ENCODE measurements at regions not wholly inside any gene's neighbourhood (a gene's known extent, or its start where the extent isn't known, plus 50 kb on each side); places are given as distances from the start of the nearest gene placed in this dataset.

DNA sequence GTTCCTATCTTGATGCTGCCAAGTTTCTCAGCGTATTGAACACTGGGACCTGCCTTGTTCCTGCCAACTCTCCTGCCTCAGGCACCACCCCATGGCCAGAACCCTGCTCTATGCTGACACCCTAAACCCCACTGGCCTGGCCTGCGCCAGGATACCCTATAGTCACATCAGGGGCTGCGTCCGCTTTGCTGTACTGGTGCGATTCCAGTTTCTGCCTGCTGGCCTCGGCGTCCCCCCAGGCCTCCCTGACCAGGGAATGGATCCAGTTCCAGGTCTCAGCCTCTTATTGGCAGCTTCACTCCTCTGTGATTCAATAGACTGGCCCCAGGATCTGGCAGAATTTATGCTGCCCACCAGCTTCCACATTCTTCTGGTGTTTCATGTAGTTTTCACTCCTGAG lies 55.0 kb downstream of the GPR6 start:
- DNase-seq: no peak

DNA sequence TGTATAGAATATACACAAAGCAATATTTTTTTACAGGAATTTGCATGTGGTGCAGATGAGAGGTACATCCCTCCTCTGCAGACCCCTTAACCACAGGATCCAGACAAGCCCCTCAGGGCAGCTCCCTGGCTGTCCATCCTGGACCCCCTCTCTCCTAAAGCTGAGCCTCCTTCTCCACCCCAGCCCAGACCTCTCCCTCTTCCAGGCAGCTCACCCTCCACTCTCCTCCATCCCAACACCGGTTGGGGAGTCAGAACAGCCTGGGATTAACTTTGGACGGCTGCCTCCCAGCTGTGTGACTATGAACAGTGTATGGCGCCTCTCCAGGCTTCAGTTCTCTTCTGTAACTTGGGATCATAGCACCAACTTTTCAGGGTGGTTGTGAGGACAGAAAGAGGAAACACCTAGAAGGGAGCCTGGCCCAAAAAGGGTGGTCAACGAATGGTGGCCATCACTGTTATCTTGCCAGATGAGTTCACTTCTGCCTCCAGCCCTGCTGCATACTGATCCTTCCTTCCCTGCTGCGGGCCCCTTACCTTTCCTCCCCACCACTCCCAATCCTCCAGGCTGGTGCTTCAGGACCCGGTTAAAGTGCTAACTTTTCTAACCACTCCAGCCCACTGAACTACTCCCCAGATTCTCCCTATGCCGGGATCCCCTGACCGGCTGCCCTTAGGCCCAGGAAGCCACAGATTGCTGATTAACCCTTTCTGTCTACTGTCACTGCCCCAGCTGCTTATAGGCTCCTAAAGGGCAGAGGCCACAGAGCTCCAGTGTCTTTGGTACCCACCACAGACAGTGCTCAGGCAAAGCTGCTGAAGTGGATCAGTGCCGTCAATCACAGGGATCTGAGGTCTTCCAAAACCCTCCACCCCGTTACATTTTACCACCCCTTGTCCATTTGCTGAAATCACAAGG lies 55.9 kb downstream of the GPR6 start:
- DNase-seq: no peak

DNA sequence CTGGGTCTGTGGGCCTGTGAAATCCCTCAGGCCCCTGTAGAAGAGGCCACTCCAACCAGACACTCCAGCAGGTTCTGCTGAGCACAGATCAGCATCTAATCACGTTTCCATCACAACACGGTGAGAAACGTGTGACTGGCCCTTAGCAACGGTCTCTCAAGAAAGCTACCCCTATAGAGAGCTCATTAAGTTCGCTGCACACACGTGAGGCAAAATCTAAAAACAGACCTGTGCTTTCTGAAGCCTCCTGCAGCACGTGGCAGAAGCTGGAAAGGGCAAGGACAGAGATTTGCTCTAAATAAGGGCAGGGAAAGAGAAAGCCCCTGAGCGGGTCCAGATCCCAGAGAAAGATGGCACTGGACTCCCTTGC lies 56.5 kb downstream of the GPR6 start:
- DNase-seq: no peak

DNA sequence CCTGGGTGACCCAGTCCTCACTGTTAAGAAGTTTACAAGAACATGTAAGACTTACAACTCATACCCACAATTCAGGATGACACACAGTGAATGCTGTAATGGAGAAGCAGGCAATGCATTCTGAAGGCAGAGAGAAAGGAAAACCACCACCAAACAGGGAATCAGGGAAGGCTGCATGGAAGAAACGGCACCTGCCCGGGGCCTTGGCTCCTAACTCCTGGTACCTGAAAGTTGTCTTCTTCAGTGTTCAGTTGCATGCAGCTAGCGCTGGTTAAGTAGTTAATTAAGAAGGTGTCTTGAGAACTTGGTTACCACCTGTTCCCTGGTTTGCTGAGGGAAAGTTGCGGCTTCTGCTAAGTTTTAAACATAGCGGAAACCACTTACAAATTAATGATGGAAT lies 57.2 kb downstream of the GPR6 start:
- no peak for DNase-seq

DNA sequence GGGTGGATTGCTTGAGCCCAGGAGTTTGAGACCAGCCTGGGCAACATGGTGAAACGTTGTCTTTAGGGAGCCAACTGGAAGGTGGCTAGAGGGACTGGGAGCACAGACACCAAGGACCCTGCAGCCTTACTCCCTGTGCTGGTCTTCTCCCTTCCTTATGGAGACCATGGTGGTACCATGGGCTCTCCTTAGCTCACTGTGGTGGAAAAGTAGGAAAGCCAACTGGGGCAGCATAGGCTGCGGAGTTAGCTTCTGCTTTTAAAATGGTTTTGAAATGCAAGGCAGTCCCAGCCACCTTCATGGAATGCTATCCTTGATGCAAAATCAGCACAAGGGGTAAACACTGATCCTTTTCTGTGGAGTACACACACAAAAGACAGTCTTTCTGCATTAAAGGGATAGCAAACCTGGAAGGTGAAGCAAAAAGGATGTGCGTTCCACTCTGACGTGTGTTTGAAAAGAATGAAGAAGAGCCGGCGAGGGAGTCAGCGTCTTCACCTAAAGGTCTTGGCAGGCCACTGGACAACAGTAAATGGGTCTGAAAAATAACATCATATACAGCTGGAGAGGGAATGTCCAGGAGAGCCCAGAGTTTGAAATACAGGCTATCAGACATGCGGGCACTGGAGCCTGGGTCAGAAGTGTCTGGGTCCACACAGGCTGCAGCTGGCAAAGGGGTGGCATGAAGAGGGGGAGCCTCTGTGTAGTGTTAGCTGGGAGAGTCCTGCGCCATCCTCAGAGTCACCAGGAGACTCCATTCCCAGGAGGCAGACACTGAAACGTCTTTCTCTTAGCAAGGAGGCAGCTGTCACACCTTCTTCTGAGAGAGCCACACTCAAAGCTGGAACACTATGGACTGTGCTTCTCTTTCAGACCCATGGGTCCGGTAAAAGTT lies 58.5 kb downstream of the GPR6 start:
- no peak for DNase-seq

DNA sequence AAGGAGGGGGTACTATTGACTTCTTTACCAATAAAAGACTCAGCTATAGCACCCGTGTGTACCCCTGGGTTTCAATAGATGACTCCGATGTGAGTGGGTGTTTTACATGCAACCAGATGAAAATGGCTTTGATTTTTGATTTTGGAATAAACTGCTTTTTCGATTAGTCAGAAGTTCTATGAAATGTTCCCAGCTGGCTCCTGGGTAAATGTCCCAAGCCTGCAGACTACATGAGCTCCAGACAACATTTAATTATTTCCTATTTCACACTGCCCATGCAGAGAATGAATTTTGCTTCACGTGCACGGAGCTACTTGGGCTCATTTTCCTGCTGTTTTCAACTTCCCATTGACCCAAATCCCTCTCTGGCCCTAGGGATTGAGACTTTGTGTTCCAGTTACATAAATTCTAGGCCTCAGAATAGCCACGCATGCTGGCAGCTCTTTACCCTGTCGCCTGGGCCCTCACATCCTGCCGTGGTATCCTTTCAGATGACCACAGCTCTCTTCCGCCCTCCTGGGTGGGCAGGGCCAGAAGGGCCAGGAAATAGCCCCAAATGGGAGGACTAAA lies 59.7 kb downstream of the GPR6 start:
- DNase-seq: no peak

DNA sequence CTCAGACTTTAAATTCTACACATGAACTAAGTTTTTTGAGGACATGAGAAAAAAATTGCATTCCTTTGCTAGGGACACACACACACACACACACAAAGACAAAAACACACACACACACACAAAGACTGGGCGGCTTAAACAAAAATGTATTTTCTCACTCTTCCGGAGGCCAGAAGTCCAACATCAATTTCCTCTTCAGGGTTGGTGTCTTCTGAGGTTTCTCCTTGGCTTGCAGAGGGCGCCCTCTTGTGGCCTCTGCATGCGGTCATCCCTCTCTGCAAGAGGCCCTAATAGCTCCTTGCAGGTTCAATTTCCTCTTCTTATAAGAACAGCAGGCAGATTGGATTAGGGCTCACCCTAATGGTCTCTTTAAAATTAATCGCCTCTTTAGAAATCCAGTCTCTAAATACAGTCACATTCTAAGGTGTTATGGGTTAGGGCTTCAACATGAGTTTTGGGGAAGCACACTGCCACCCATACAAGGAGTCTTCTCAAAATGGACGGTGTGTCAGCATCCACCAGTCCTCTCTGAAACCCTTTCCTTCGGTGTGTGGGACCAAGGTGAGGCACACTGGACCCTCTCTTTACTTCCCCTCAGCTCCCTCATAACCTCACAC lies 61.4 kb downstream of the GPR6 start:
- DNase-seq: peak; percentile 46

DNA sequence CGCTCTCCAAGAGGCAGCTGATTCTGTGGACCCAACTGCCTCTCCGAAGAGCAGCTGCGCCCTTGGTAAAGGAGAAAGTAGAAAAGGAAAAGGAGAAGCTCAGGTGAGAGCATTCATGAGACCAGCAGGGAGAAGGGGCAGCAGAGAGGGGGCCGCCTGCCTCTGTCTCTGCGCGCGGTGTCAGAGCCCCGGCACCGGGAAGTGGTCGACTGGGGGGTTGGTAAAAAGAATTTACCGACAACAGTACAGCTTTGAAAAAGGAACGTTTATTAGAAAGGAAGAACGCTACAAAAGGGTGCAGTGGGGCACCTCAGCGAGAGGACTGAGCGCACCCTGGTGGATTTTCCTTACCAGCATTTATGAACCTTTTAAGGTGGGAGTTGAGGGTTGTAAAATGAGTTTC lies 61.9 kb downstream of the GPR6 start:
- DNase-seq: no peak

DNA sequence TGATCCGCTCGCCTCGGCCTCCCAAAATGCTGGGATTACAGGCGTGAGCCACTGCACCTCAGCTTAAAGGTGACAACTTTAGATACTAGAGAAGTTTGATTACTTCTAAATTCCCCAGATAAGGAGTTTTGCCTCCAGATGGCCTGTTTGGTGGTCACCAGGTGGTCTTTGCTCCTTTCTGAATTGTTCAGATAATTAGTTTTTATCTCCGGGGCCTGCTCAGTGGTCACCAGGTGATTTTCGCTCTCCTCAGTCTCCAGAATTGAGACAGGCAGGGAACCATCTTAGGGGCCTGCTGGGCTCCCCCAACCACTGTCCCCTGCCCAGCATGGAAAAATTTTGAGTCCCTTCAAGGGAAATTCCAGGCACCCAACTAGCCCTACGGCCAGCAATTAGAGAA lies 62.6 kb downstream of the GPR6 start:
- no peak for DNase-seq

DNA sequence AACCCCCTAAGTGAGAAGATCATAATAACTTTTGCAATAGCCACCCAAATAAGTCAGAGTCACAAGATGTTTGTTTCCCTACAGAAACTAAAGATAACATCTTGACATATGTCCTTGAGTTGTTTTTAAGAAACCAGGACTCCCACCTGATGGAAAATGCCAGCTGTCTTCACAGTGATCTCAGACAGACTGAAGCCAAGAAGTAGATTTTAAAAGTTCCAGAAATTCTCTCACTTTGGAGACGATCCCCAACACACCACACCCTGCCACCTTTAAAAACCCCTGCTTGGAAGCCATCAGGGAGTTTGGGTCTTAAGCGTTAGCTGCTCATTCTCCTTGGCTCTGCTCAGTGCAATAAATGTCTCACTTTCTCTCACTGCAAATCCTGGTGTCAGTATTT lies 63.0 kb downstream of the GPR6 start:
- DNase-seq: no peak

DNA sequence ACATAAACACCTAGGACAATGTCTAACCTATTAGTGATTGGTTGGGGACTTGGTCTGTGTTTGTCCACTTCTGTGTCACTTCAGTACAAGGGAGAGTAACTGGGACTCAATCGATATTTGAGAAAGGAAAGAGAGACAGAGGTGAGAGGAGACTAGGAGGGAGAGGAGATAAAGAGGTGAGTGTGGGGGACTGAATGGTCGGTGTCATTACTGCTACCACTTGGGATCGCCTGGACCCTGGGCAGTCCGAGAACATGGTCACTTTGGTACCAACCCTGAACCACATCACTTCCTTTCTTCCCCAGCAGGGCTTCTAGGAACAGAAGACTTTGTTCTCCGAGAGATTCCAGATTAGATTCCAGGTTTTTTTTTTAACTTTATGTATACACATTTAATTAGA lies 63.7 kb downstream of the GPR6 start:
- no peak for DNase-seq

DNA sequence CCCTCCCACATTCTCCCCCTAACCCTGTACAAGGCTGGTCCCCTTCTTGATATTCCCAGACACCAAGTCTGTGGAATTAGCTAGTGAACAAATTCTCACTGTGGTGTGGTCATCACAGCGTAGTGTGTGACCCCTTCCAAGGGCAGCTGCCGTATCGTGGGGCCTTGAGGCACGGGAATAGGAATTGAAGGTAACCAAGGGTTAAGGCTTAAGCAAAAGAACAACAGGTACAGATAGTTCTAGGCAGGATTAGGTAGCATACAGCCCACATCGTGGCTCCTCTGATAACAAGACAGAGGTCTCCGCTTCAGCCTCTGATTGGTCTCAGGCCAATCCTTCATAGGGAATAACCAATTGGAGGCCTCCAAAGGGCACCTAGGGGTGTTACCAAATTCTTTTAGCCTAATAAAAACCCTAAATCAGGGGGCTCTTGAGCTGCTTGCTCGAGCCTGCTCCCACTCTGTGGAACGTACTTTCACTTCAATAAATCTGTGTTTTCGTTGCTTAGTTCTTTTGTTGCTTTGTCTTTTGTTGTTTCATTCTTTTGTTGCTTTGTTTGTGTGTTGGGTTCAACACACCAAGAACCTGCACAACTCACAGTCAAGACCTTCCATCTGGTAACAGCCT lies 64.7 kb downstream of the GPR6 start:
- no peak for DNase-seq

DNA sequence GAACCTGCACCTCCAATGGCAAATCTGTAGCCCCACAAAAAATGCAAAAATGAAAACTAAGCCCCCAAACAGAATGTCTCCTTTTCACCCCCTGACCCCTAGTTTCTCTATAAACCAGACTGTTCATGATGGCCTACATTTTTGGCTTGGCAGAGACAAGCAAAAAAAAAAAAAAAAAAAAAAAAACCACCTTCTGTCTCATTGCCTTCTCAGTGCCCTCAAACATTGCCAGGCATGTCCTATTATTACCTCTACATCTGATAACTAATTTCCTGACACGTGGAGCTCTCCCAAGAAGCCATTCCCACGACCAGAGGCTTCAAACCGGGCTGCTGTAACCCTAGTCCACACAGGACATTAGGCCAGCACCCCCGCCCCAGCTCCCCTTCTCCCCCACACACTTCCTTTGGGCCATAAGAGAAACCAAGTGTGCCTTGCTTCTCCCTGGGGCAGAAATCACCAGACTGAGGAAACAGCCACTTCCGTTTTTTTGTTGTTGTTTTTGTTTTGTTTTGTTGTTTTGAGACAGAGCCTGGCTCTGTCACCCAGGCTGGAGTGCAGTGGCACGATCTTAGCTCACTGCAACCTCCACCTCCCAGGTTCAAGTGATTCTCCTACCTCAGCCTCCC lies 65.4 kb downstream of the GPR6 start:
- DNase-seq: no peak

DNA sequence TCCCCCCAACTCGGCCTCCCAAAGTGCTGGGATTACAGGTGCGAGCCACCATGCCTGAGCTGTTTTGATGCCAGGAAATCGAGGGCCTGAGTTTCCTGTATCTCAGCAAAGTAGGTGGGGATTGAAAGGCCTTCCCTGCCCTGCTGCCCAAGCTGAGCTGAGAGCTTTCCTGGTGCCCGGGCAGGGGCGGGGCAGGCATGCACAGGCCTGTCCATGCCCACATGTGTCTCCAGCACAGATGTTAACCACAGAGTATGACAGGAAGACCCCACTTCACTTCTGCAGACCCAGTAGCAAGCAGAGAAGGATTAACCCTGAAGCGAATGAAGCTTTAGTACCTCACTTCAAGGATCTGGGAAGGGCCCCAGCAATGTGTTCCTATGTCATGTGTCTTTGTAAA lies 66.0 kb downstream of the GPR6 start:
- DNase-seq: no peak

DNA sequence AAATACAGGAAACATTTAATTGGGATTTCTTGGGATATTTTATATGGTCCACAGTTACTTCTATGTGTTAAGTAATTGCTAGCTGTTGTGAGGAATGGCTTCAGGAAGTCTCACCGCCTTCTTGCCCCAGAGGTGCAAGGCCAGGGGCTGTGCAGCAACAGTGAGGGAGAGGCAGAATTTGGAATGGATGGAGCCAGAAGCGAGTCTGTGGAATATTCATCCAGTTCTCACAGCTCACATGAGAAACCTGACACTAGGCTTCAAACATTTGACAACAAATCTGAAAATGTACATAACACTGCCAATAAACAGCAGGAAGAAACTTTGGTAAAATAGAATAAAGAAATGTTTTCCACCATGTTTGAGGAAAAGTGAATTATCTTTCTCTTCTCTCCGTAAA lies 66.5 kb downstream of the GPR6 start:
- DNase-seq: no peak

DNA sequence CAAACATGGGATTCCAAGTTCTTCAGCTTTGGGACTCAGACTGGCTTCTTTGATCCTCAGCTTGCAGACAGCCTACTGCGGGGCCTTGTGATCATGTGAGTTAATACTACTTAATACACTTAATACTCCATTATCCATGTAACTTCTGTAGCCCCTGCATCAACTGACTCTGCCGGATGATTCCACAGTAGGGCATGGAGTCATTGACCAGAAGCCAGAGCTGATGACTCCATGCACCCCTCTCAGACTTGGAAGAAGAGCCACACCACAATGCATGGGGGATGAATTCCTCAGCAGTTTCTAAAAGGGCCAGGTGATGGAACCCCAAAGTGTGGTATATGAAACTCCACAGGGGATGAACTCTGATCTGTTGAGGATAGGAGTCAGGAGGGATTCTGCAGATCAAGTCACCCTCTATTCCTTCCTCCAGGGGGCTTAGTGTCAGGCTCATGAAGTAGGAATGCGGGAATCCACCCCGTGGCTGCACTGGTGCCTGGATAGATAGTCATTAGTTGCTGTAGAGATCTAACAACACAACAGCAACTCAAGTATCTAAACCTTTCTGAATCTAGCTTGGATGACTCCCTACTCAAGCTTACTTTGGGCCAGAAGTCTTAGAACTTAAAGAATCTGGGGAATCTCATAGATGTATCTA lies 70.2 kb downstream of the GPR6 start:
- no peak for DNase-seq

DNA sequence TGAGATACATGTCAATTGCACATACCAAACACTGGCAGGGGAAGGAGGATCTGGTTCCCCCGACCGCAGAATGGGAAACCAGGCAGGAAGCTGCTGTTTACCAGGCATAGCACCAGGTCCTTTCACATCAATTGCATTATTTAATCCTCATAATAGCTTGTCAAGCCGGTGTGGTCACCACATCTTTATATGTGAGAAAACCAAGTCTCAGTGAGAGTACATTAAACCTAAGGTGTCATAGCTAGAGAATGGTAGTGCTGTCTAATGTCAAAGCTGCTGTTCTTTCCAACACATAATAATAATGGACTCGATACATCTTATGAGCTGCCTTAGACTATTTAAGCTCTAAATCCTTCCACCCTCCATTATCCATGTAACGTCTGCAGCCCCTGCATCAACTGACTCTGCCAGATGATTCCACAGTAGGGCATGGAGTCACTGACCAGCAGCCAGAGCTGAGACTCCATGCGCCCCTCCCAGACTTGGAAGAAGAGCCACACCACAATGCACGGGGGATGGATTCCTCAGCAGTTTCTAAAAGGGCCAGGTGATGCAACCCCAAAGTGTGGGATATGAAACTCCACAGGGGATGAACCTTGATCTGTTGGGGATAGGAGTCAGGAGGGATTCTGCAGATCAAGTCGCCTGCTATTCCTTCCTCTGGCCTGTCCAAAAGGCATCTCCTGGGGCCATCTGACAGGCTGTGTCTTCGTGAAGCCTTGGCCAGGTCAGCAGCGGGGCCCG lies 71.8 kb downstream of the GPR6 start:
- no peak for DNase-seq
